Neural cell (in vitro differentiated cells): ENCODE measurements at regions not wholly inside any gene's neighbourhood (a gene's known extent, or its start where the extent isn't known, plus 50 kb on each side); places are given as distances from the start of the nearest gene placed in this dataset.

ENCODE experiments used
- H2AFZ ChIP-seq: fragments of 200-600, 300-800 bp; sonication (generic), shearing (Covaris generic); 2 replicates; pipeline ENCODE4 v1.6.0; 2014; ENCODE audit warnings: low read depth, mild to moderate bottlenecking, antibody characterized with exemption, low read length, moderate library complexity
- H3F3A ChIP-seq: fragments of 200-600 bp; shearing (Covaris generic); 2 replicates; pipeline ENCODE4 v1.6.1; 2016; ENCODE audit warnings: mild to moderate bottlenecking, moderate library complexity, mixed read lengths, antibody characterized with exemption, low read length; ENCODE audit not compliant: insufficient read depth, poor library complexity, severe bottlenecking
- H3K27ac ChIP-seq: fragments of 200-600, 300-800 bp; sonication (generic), shearing (Covaris generic); 2 replicates; pipeline ENCODE4 v1.5.1; 2014; ENCODE audit warnings: mild to moderate bottlenecking, low read length, moderate library complexity
- H3K27me3 ChIP-seq: fragments of 300-800, 200-600 bp; sonication (generic), shearing (Covaris generic); 2 replicates; pipeline ENCODE4 v1.6.0; 2014; ENCODE audit warnings: mild to moderate bottlenecking, low read depth, low read length, moderate library complexity; ENCODE audit not compliant: insufficient read depth
- H3K36me3 ChIP-seq: fragments of 300-800, 200-600 bp; sonication (generic), shearing (Covaris generic); 2 replicates; pipeline ENCODE4 v1.5.1; 2014; ENCODE audit warnings: mild to moderate bottlenecking, antibody characterized with exemption, low read length, moderate library complexity; ENCODE audit not compliant: insufficient read depth
- H3K4me2 ChIP-seq: fragments of 300-800, 200-600 bp; sonication (generic), shearing (Covaris generic); 2 replicates; pipeline ENCODE4 v1.6.0; 2014; ENCODE audit warnings: mild to moderate bottlenecking, low read length
- H3K4me3 ChIP-seq: fragments of 300-800, 200-600 bp; sonication (generic), shearing (Covaris generic); 2 replicates; pipeline ENCODE4 v1.5.1; 2014; ENCODE audit warnings: mild to moderate bottlenecking, low read length, moderate library complexity
- H3K79me2 ChIP-seq: fragments of 200-600 bp; shearing (Covaris generic); replicated peaks from 2 replicates; pipeline ENCODE4 v1.6.0; 2014; ENCODE audit warnings: mild to moderate bottlenecking, low read length, moderate library complexity; ENCODE audit not compliant: insufficient read depth
- H3K9ac ChIP-seq: fragments of 300-800, 200-600 bp; sonication (generic), shearing (Covaris generic); 2 replicates; pipeline ENCODE4 v1.6.1; 2016; ENCODE audit warnings: mild to moderate bottlenecking, low read length, mixed read lengths
- H3K9me2 ChIP-seq: fragments of 200-600 bp; shearing (Covaris generic); 2 replicates; pipeline ENCODE4 v1.6.1; 2016; ENCODE audit warnings: mild to moderate bottlenecking, low read length, mixed read lengths; ENCODE audit not compliant: insufficient read depth
- H3K9me3 ChIP-seq: fragments of 200-600, 300-800 bp; sonication (generic), shearing (Covaris generic); 2 replicates; pipeline ENCODE4 v1.6.1; 2016; ENCODE audit warnings: mild to moderate bottlenecking, mixed run types, low read length, moderate library complexity, mixed read lengths
- H4K20me1 ChIP-seq: fragments of 200-600 bp; shearing (Covaris generic); 2 replicates; pipeline ENCODE4 v1.6.1; 2016; ENCODE audit warnings: mild to moderate bottlenecking, mixed run types; ENCODE audit not compliant: insufficient read depth
- EP300 ChIP-seq: fragments of 450-650 bp; conservative IDR thresholded peaks from 2 replicates; pipeline ENCODE4 v1.6.1; 2014; ENCODE audit warnings: antibody characterized with exemption, mild to moderate bottlenecking, moderate library complexity; ENCODE audit not compliant: poor library complexity, severe bottlenecking
- EZH2 ChIP-seq: fragments of 200-600, 300-800 bp; shearing (Covaris generic), sonication (generic); IDR thresholded peaks from 2 replicates; pipeline ENCODE4 v1.6.1; 2014; ENCODE audit warnings: antibody characterized with exemption, low read length, borderline replicate concordance, mild to moderate bottlenecking; ENCODE audit not compliant: insufficient read depth, poor library complexity, severe bottlenecking
- MXI1 ChIP-seq: fragments of 450-650 bp; conservative IDR thresholded peaks from 2 replicates; pipeline ENCODE4 v1.6.1; 2014; ENCODE audit warnings: antibody characterized with exemption, mild to moderate bottlenecking; ENCODE audit not compliant: poor library complexity, severe bottlenecking
- POLR2AphosphoS5 ChIP-seq: IDR thresholded peaks from 2 replicates; pipeline ENCODE4 v1.6.1; 2012
- RAD21 ChIP-seq: fragments of 450-650 bp; conservative IDR thresholded peaks from 2 replicates; pipeline ENCODE4 v1.6.1; 2014; ENCODE audit warnings: antibody characterized with exemption, mild to moderate bottlenecking, moderate library complexity
- SMC3 ChIP-seq: fragments of 450-650 bp; conservative IDR thresholded peaks from 2 replicates; pipeline ENCODE4 v1.6.1; 2014; ENCODE audit warnings: antibody characterized with exemption, mild to moderate bottlenecking, moderate library complexity; ENCODE audit not compliant: poor library complexity
- TAF1 ChIP-seq: IDR thresholded peaks from 2 replicates; pipeline ENCODE4 v1.6.1; 2012; ENCODE audit warnings: low read depth
- TF ChIP-seq, protein P1 (sequence below): IDR thresholded peaks from 2 replicates; pipeline ENCODE4 v1.6.1; 2012; ENCODE audit warnings: borderline replicate concordance
- TF ChIP-seq, protein P2 (sequence below): fragments of 450-650 bp; IDR thresholded peaks from 2 replicates; pipeline ENCODE4 v1.5.1; 2014; ENCODE audit warnings: antibody characterized with exemption, mild to moderate bottlenecking, moderate library complexity; ENCODE audit not compliant: poor library complexity, severe bottlenecking

DNA sequence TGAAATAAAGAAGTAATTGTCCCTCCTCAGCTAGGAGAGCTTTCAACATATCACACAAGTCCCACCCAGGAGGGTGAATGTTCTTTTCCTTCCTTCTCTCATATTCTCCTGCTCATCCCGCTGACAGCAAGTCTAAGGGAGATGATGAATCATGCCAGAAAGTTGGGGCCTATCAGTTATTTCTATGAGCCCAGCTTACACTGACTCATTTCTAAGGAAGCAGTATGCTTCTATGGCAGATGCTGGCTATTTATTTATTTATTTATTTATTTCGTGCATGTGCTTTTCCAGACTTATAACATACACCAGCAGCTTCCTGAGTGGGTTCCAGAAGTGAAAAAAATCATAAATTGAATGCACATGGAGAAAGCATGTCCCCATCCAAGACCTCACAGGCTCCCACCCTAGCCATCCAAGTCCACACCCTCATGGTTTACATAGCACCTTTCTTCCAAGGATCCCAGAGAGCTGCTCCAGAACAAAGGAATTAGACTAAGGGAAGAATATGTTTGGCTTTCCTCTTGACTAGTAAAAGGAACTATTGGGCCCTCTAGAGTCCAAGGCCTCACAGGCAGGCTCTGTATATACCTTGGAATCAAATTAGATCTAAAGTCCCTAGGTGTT is 1074.2 kb upstream of the ZEB2 start:
- TF ChIP-seq RAD21 (peak; percentile 29), TAF1 (no peak)
- no peaks in the 10 kb centered on the region for H3K36me3 ChIP-seq

DNA sequence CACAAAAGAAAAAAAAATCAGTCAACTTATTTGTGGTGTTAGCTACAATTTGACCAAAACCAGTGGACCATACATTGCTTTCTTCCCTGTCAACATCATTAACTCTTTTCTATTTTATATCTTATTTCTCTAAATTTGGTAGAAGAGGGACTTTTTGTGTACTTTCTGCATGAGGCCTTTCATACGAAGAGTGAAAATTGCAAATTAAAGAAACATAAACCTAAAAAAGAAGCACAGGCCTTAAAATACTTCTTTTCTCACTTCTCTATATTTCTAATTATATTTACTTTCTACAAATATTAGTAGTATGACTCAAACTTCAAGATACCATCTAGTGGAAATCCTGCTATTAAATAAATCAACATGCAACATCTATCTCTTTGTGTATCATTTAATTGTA is 1073.4 kb upstream of the ZEB2 start:
- Histone ChIP-seq H3K79me2 (no peaks in the 10 kb centered on the region), H3K27me3 (no peaks in the 10 kb centered on the region), H3K9ac (no peak overlapping the region), H3K27ac (no peak overlapping the region), H3K4me2 (no peak overlapping the region), H2AFZ (no peak overlapping the region), H4K20me1 (no peaks in the 10 kb centered on the region), H3K36me3 (no peaks in the 10 kb centered on the region), H3K9me3 (no peaks in the 10 kb centered on the region), H3K9me2 (no peaks in the 10 kb centered on the region), H3F3A (no peaks in the 10 kb centered on the region), H3K4me3 (no peak overlapping the region)
- TF ChIP-seq TAF1 = no peak
- no peak for TF ChIP-seq MXI1
- TF ChIP-seq, protein P1, sequence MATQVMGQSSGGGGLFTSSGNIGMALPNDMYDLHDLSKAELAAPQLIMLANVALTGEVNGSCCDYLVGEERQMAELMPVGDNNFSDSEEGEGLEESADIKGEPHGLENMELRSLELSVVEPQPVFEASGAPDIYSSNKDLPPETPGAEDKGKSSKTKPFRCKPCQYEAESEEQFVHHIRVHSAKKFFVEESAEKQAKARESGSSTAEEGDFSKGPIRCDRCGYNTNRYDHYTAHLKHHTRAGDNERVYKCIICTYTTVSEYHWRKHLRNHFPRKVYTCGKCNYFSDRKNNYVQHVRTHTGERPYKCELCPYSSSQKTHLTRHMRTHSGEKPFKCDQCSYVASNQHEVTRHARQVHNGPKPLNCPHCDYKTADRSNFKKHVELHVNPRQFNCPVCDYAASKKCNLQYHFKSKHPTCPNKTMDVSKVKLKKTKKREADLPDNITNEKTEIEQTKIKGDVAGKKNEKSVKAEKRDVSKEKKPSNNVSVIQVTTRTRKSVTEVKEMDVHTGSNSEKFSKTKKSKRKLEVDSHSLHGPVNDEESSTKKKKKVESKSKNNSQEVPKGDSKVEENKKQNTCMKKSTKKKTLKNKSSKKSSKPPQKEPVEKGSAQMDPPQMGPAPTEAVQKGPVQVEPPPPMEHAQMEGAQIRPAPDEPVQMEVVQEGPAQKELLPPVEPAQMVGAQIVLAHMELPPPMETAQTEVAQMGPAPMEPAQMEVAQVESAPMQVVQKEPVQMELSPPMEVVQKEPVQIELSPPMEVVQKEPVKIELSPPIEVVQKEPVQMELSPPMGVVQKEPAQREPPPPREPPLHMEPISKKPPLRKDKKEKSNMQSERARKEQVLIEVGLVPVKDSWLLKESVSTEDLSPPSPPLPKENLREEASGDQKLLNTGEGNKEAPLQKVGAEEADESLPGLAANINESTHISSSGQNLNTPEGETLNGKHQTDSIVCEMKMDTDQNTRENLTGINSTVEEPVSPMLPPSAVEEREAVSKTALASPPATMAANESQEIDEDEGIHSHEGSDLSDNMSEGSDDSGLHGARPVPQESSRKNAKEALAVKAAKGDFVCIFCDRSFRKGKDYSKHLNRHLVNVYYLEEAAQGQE = no peak
- TF ChIP-seq, protein P2, sequence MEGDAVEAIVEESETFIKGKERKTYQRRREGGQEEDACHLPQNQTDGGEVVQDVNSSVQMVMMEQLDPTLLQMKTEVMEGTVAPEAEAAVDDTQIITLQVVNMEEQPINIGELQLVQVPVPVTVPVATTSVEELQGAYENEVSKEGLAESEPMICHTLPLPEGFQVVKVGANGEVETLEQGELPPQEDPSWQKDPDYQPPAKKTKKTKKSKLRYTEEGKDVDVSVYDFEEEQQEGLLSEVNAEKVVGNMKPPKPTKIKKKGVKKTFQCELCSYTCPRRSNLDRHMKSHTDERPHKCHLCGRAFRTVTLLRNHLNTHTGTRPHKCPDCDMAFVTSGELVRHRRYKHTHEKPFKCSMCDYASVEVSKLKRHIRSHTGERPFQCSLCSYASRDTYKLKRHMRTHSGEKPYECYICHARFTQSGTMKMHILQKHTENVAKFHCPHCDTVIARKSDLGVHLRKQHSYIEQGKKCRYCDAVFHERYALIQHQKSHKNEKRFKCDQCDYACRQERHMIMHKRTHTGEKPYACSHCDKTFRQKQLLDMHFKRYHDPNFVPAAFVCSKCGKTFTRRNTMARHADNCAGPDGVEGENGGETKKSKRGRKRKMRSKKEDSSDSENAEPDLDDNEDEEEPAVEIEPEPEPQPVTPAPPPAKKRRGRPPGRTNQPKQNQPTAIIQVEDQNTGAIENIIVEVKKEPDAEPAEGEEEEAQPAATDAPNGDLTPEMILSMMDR = no peak
- no peak for TF ChIP-seq EZH2
- no peak for TF ChIP-seq POLR2AphosphoS5
- no peak for TF ChIP-seq RAD21
- no peak for TF ChIP-seq SMC3
- no peak for TF ChIP-seq EP300

More for the DNA sequence above, 1074.2 kb upstream of the ZEB2 start:
- no peaks in the 10 kb centered on the region for H3K27me3 ChIP-seq
- H3K4me2 ChIP-seq = no peak overlapping the region
- H3K79me2 ChIP-seq = no peaks in the 10 kb centered on the region
- H4K20me1 ChIP-seq = no peaks in the 10 kb centered on the region
- H3K9me2 ChIP-seq = no peaks in the 10 kb centered on the region
- no peaks in the 10 kb centered on the region for H3F3A ChIP-seq
- no peak overlapping the region for H3K4me3 ChIP-seq
- no peak overlapping the region for H2AFZ ChIP-seq
- no peak overlapping the region for H3K27ac ChIP-seq
- H3K9me3 ChIP-seq = no peaks in the 10 kb centered on the region
- H3K9ac ChIP-seq = no peak overlapping the region

DNA sequence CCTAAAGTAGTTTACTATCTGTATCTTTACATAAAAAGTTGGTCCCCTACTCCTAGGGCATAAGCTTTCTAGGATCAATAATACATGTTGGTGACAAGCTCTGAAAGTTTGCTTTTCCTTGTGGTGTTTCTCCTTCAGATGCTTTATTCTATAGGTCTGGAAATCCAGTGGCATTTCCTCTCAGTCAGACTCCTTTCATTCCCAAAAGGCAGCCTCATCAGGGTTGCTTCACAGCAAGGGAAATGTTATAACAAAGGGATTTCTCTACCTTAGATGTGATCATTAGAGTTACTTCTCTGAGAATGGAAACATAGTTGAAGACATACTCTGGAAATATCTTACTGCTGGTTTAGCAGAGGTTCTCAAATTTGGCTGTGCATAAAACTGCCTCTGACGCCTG is 1072.4 kb upstream of the ZEB2 start:
- Histone ChIP-seq H2AFZ (no peak overlapping the region), H3K4me3 (no peak overlapping the region), H3K4me2 (no peak overlapping the region), H3K9ac (no peak overlapping the region), H4K20me1 (no peaks in the 10 kb centered on the region), H3F3A (no peaks in the 10 kb centered on the region), H3K27me3 (no peaks in the 10 kb centered on the region), H3K27ac (no peak overlapping the region), H3K9me2 (no peaks in the 10 kb centered on the region), H3K36me3 (no peaks in the 10 kb centered on the region), H3K9me3 (no peaks in the 10 kb centered on the region), H3K79me2 (no peaks in the 10 kb centered on the region)
- TF ChIP-seq SMC3 (no peak), EP300 (no peak), POLR2AphosphoS5 (no peak), MXI1 (no peak), EZH2 (no peak), RAD21 (no peak), TAF1 (no peak)
- TF ChIP-seq, protein P1 = no peak
- TF ChIP-seq, protein P2 = no peak
